OCI-LY7 (cell line): ENCODE measurements at regions not wholly inside any gene's neighbourhood (a gene's known extent, or its start where the extent isn't known, plus 50 kb on each side); places are given as distances from the start of the nearest gene placed in this dataset.

ENCODE experiments used
- BruUV-seq: library from RNA; stranded (reverse); fragments of 400-500 nt; replicated peaks from 2 replicates; lab custom pipeline; 2021; lab: Mats Ljungman, UMichigan
- CTCF ChIA-PET: fragments of 300-600 bp; sonication (Branson Sonifier 250); formaldehyde crosslinking; loops from one replicate; lab custom pipeline; 2022; ENCODE audit warnings: antibody characterized with exemption; ENCODE audit not compliant: unreplicated experiment; lab: Charles Lee
- POLR2A ChIA-PET: fragments of 300-600 bp; sonication (Branson Sonifier 250); formaldehyde crosslinking; loops from one replicate; lab custom pipeline; 2022; ENCODE audit warnings: antibody characterized with exemption; lab: Charles Lee
- DNase-seq: peaks from one replicate; pipeline ENCODE4 v3.0.0-alpha.2; 2015; ENCODE audit warnings: low spot score
- H2AFZ ChIP-seq: fragments of 200-600 bp; sonication (generic), shearing (Covaris generic); 2 replicates; pipeline ENCODE4 v1.6.1; 2014; ENCODE audit warnings: mild to moderate bottlenecking, antibody characterized with exemption, low read length, moderate library complexity
- H3K27ac ChIP-seq: fragments of 200-600 bp; sonication (generic); 2 replicates; pipeline ENCODE4 v1.5.1; 2014; ENCODE audit warnings: mixed run types, low read depth, mild to moderate bottlenecking, moderate library complexity, low read length, inconsistent platforms; ENCODE audit not compliant: poor library complexity, severe bottlenecking
- H3K36me3 ChIP-seq: fragments of 200-600 bp; sonication (generic); 2 replicates; pipeline ENCODE4 v1.6.1; 2014; ENCODE audit warnings: mild to moderate bottlenecking, antibody characterized with exemption, low read length, moderate library complexity, mixed read lengths; ENCODE audit not compliant: insufficient read depth
- H3K4me1 ChIP-seq: fragments of 200-600 bp; sonication (generic); 2 replicates; pipeline ENCODE4 v1.5.1; 2014; ENCODE audit warnings: mild to moderate bottlenecking, low read length; ENCODE audit not compliant: insufficient read depth, poor library complexity, severe bottlenecking
- H3K4me2 ChIP-seq: fragments of 200-600 bp; sonication (generic); 2 replicates; pipeline ENCODE4 v1.6.1; 2014; ENCODE audit warnings: mild to moderate bottlenecking, low read length
- H3K4me3 ChIP-seq: fragments of 200-600 bp; sonication (generic); 2 replicates; pipeline ENCODE4 v1.5.1; 2014; ENCODE audit warnings: mild to moderate bottlenecking, low read depth, low read length; ENCODE audit not compliant: poor library complexity, severe bottlenecking
- H3K79me2 ChIP-seq: fragments of 200-600 bp; sonication (generic); 2 replicates; pipeline ENCODE4 v1.6.1; 2016; ENCODE audit warnings: low read depth, mild to moderate bottlenecking, low read length, moderate library complexity, mixed read lengths; ENCODE audit not compliant: insufficient read depth
- H3K9me2 ChIP-seq: fragments of 200-600 bp; sonication (generic); 2 replicates; pipeline ENCODE4 v1.6.1; 2016; ENCODE audit warnings: mild to moderate bottlenecking, low read length, mixed read lengths; ENCODE audit not compliant: insufficient read depth
- H3K9me3 ChIP-seq: fragments of 200-600 bp; sonication (generic); 2 replicates; pipeline ENCODE4 v1.6.1; 2014; ENCODE audit warnings: mild to moderate bottlenecking, mixed run types, low read length, mixed read lengths
- H4K20me1 ChIP-seq: fragments of 200-600 bp; sonication (generic); 2 replicates; pipeline ENCODE4 v1.6.1; 2014; ENCODE audit warnings: mild to moderate bottlenecking, antibody characterized with exemption, low read length, moderate library complexity, mixed read lengths; ENCODE audit not compliant: insufficient read depth
- EZH2phosphoT487 ChIP-seq: fragments of 200-600 bp; sonication (generic); IDR thresholded peaks from 2 replicates; pipeline ENCODE4 v1.6.1; 2018; ENCODE audit warnings: low read depth, borderline replicate concordance, mild to moderate bottlenecking, mixed run types, antibody characterized with exemption, low read length, moderate library complexity, mixed read lengths
- intact Hi-C: fragments of 100-400 bp; cut with micrococcal nuclease; formaldehyde crosslinking; loops from one replicate; pipeline ENCODE4 v1.10.0; 2022; ENCODE audit not compliant: unreplicated experiment
- TF ChIP-seq, protein P1 (sequence below): fragments of 200-600 bp; sonication (generic); conservative IDR thresholded peaks from 2 replicates; pipeline ENCODE4 v1.5.1; 2014; ENCODE audit warnings: mild to moderate bottlenecking, antibody characterized with exemption, low read length, moderate library complexity, mixed read lengths

DNA sequence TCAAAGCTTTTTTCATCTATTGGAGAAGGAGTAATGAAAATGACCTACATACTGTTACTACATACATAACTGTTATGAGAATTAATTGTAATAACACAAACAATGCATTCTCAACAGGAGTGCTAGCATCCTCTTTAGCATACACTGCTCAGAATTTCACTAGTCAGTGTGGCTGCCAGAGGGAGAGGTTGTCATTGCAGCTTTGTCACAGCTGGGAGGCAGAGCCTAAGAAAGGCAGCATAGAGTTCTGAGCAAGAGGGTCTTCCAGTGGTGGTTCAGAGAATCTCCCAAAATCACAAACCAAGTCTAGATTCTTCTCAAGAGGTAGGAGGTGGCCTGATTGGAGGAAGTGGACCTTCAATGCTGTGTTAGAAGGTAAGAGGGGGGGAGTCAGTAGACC, 286.7 kb upstream of the CYRIA start:
- BruUV-seq = no TSS peak
- Histone ChIP-seq H3K9me2 (no peaks in the 10 kb centered on the region), H3K27ac (no peak overlapping the region), H3K4me1 (no peaks in the 10 kb centered on the region), H3K9me3 (no peaks in the 10 kb centered on the region), H4K20me1 (no peaks in the 10 kb centered on the region), H3K4me3 (no peak overlapping the region), H2AFZ (no peak overlapping the region), H3K79me2 (no peaks in the 10 kb centered on the region), H3K36me3 (no peaks in the 10 kb centered on the region), H3K4me2 (no peak overlapping the region)
- intact Hi-C loops = no loop called here
- DNase-seq = no peak
- TF ChIP-seq, protein P1, sequence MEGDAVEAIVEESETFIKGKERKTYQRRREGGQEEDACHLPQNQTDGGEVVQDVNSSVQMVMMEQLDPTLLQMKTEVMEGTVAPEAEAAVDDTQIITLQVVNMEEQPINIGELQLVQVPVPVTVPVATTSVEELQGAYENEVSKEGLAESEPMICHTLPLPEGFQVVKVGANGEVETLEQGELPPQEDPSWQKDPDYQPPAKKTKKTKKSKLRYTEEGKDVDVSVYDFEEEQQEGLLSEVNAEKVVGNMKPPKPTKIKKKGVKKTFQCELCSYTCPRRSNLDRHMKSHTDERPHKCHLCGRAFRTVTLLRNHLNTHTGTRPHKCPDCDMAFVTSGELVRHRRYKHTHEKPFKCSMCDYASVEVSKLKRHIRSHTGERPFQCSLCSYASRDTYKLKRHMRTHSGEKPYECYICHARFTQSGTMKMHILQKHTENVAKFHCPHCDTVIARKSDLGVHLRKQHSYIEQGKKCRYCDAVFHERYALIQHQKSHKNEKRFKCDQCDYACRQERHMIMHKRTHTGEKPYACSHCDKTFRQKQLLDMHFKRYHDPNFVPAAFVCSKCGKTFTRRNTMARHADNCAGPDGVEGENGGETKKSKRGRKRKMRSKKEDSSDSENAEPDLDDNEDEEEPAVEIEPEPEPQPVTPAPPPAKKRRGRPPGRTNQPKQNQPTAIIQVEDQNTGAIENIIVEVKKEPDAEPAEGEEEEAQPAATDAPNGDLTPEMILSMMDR = no peak
- no peak for TF ChIP-seq EZH2phosphoT487
- ChIA-PET POLR2A (interaction anchor here (0.7 kb wide), 2 partner anchors 10 to 41 kb away, joined by 3 read pairs; no protein-coding TSS in a partner anchor), CTCF (no interaction called here)

DNA sequence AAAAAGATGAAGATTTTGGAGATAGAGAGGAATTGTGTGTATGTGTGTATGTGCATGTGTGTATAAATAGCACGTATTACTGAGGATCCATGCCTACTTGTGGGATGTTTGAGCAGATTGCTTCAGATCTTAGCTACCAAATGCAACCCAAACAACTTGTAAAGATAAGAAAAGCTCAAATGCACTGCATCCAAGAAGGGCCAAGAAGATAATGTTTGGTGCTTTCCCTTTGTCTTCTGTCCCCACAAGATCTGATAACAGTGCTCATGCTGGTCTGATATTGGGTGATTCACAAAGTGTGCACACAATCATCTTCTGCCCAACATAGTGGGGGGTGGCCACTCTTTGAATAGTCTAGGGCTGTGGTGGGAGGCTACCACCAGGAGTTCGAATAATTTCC, 284.8 kb upstream of the CYRIA start:
- Histone ChIP-seq H4K20me1 (no peaks in the 10 kb centered on the region), H2AFZ (no peak overlapping the region), H3K9me2 (no peaks in the 10 kb centered on the region), H3K27ac (no peak overlapping the region), H3K4me2 (no peak overlapping the region), H3K4me1 (no peaks in the 10 kb centered on the region), H3K79me2 (no peaks in the 10 kb centered on the region), H3K9me3 (no peaks in the 10 kb centered on the region), H3K36me3 (no peaks in the 10 kb centered on the region), H3K4me3 (no peak overlapping the region)
- no peak for DNase-seq
- TF ChIP-seq, protein P1 = no peak
- ChIA-PET CTCF (no interaction called here), POLR2A (interaction anchor here (0.6 kb wide), 2 partner anchors 872 to 1220 kb away, joined by 5 read pairs; no protein-coding TSS in a partner anchor)
- BruUV-seq = no TSS peak
- intact Hi-C loops = no loop called here

DNA sequence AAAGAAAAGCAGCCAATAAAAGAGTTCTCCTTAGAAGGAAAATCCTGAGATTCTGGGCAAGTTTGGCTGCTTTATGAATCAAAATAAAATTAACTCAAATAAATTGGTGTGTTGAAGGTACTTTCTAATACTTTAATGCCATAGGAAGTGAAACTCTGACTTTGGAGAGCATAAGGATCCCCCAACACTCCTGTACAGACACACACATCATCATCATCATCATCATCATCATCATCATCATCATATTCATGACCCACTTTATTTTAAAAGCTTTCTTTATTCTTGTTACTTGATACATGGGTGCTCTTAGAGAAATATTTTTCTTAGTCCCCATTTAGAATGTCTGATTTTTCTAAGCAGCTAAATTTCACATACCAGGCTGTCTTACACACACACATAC, 283.1 kb upstream of the CYRIA start:
- Histone ChIP-seq H3K36me3 (no peaks in the 10 kb centered on the region), H3K9me2 (no peaks in the 10 kb centered on the region), H3K4me2 (no peak overlapping the region), H2AFZ (no peak overlapping the region), H3K27ac (no peak overlapping the region), H3K79me2 (no peaks in the 10 kb centered on the region), H3K9me3 (no peaks in the 10 kb centered on the region), H4K20me1 (no peaks in the 10 kb centered on the region), H3K4me1 (no peaks in the 10 kb centered on the region), H3K4me3 (no peak overlapping the region)
- no peak for TF ChIP-seq EZH2phosphoT487
- TF ChIP-seq, protein P1 = no peak
- intact Hi-C loops = no loop called here
- POLR2A ChIA-PET = interaction anchor here (0.9 to 1.0 kb wide), 2 partner anchors 21 to 42 kb away, joined by 3 read pairs; no protein-coding TSS in a partner anchor
- no peak for DNase-seq
- no TSS peak for BruUV-seq
- CTCF ChIA-PET = no interaction called here
